Kidney (tissue), 13 donors: ENCODE measurements at regions not wholly inside any gene's neighbourhood (a gene's known extent, or its start where the extent isn't known, plus 50 kb on each side); places are given as distances from the start of the nearest gene placed in this dataset.

ENCODE experiments used
- DNase-seq, 5 donors: peaks; one replicate each; pipeline ENCODE4 v3.0.0-alpha.2; 2013 to 2020
- FAIRE-seq: peaks from 2 replicates; lab custom pipeline; 2012; peaks lifted over from hg19 to GRCh38; lab: Jason Lieb, UNC
- H3K27ac ChIP-seq, 2 donors: one replicate each; pipeline ENCODE4 v1.7.0; 2013; ENCODE audit warnings: low read depth in 2 of 2, low read length in 2 of 2, inconsistent platforms in 1 of 2
- H3K27me3 ChIP-seq: one replicate; pipeline ENCODE4 v1.7.1; 2013; ENCODE audit warnings: low read length, inconsistent platforms; ENCODE audit not compliant: control insufficient read depth, insufficient read depth
- H3K36me3 ChIP-seq, 3 donors: one replicate each; pipeline versions ENCODE4 v1.7.0 to v1.7.1; 2013; ENCODE audit warnings: low read length in 3 of 3, control low read depth in 1 of 3, inconsistent platforms in 1 of 3; ENCODE audit not compliant: insufficient read depth in 3 of 3, control insufficient read depth in 2 of 3
- H3K4me1 ChIP-seq, 3 donors: one replicate each; pipeline versions ENCODE4 v1.7.0 to v1.7.1; 2013; ENCODE audit warnings: low read length in 3 of 3, inconsistent platforms in 1 of 3, low read depth in 1 of 3; ENCODE audit not compliant: control insufficient read depth in 2 of 3, insufficient read depth in 2 of 3
- H3K4me3 ChIP-seq, 3 donors: one replicate each; pipeline versions ENCODE4 v1.7.0 to v1.8.1; 2013; ENCODE audit warnings: low read length in 3 of 3, control low read depth in 1 of 3, inconsistent platforms in 1 of 3
- H3K9ac ChIP-seq, 3 donors: one replicate each; pipeline versions ENCODE4 v1.7.0 to v1.7.1; 2013; ENCODE audit warnings: low read length in 3 of 3, control low read depth in 1 of 3, inconsistent platforms in 1 of 3
- H3K9me3 ChIP-seq, 3 donors: one replicate each; pipeline versions ENCODE4 v1.7.0 to v1.7.1; 2013; ENCODE audit warnings: low read length in 3 of 3, control low read depth in 1 of 3, inconsistent platforms in 1 of 3; ENCODE audit not compliant: control insufficient read depth in 2 of 3, insufficient read depth in 1 of 3
- intact Hi-C: fragments of 100-400 bp; cut with DNase I; formaldehyde crosslinking; loops from one replicate; pipeline ENCODE4 v1.11.1; 2022
- TF ChIP-seq, protein P1 (sequence below): IDR thresholded peaks from 3 replicates; pipeline ENCODE4 v1.5.1; 2012; ENCODE audit warnings: mild to moderate bottlenecking, moderate library complexity, borderline replicate concordance; ENCODE audit not compliant: insufficient read depth; ENCODE audit errors: extremely low read depth
- donor health status: control.
- donor health status: control.
- donor health status: control.
- donor health status: control.
- donor health status: control.
- donor health status: DM: yes; HTN: yes; CAD: no.
- donor health status: Normal renal cell carcinoma (clear cell type).

DNA sequence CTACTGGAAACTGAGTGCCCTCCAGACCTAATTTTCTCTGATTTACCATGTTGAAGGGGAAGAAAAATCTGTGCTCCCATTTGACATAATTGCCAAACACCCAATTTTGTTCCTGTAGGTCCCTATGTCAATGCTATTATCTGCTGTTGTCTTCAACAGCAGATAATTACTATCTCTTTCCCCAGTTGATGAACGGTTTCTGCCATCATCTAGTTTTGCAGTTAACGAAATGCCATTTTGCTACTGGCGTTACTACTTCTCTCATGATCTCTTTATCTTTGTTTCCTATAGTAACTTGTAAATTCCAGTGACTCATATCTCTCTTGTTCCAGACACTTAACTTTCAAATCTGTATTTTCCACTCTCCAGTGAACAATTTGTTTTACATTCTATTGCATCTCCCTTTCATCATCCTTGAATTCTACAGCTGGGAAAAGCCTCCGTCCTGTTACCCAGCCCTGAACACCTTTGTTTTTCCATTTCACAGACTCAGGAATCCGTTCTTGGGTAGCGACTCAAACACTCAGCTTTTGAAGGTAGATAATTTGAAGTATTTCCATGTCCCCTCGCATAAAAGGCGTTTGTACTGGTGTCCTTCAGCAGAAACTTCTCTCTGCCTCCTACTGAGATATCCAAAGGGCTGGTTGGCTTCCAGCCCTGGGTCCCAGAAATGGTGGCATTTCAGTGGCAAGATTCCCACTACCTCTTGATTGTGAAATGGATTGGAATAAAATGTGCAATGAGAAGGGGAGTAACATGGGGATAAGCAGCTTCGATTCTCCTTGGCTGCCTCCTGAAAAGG is 111.7 kb downstream of the FOXB1 start:
- Histone ChIP-seq H3K4me3 (no peak overlapping the region), H3K9me3 (no peaks in the 10 kb centered on the region), H3K9ac (no peak overlapping the region), H3K27me3 (no peaks in the 10 kb centered on the region), H3K36me3 (no peaks in the 10 kb centered on the region), H3K27ac (no peak overlapping the region), H3K4me1 (no peaks in the 10 kb centered on the region)
- TF ChIP-seq, protein P1, sequence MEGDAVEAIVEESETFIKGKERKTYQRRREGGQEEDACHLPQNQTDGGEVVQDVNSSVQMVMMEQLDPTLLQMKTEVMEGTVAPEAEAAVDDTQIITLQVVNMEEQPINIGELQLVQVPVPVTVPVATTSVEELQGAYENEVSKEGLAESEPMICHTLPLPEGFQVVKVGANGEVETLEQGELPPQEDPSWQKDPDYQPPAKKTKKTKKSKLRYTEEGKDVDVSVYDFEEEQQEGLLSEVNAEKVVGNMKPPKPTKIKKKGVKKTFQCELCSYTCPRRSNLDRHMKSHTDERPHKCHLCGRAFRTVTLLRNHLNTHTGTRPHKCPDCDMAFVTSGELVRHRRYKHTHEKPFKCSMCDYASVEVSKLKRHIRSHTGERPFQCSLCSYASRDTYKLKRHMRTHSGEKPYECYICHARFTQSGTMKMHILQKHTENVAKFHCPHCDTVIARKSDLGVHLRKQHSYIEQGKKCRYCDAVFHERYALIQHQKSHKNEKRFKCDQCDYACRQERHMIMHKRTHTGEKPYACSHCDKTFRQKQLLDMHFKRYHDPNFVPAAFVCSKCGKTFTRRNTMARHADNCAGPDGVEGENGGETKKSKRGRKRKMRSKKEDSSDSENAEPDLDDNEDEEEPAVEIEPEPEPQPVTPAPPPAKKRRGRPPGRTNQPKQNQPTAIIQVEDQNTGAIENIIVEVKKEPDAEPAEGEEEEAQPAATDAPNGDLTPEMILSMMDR, result no peak
- DNase-seq (no peak), FAIRE-seq (no peak)
- intact Hi-C loops, result no loop called here

DNA sequence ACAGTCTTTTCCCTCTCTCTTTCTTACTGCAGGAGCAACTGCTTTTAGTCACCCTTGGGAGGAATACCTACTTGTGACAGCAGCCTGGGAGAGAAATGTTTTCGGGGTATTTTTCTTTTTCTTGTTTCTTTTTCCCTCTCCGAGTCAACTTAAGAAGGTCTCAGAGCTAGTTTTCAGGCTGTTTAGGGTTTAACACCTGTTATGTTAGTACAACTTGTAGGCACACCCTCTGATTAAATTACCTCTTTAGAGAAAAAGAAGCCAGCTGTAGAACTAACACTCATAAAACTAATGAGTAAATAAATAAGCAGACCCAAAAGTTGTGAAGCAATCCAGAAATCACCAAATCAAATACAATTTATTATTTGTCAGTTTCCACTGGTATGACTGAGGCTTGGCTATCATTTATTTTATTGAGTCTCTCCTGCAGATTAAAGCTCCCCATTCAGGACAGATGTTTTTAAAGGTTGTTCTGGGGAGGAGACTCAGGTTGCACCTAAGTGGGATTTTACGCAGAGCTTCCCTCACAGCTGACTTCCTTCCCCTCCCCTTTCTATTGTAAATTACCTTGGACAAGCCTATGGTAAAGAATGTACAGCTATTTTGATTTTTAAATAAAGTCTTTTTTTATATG is 112.5 kb downstream of the FOXB1 start:
- H3K9me3 ChIP-seq, result no peaks in the 10 kb centered on the region
- no peak overlapping the region for H3K27ac ChIP-seq
- no peaks in the 10 kb centered on the region for H3K4me1 ChIP-seq
- no peak for FAIRE-seq
- TF ChIP-seq, protein P1, result no peak
- H3K4me3 ChIP-seq, result no peak overlapping the region
- no peak for DNase-seq
- intact Hi-C loops, result no loop called here
- no peaks in the 10 kb centered on the region for H3K36me3 ChIP-seq
- no peaks in the 10 kb centered on the region for H3K27me3 ChIP-seq
- H3K9ac ChIP-seq, result no peak overlapping the region

DNA sequence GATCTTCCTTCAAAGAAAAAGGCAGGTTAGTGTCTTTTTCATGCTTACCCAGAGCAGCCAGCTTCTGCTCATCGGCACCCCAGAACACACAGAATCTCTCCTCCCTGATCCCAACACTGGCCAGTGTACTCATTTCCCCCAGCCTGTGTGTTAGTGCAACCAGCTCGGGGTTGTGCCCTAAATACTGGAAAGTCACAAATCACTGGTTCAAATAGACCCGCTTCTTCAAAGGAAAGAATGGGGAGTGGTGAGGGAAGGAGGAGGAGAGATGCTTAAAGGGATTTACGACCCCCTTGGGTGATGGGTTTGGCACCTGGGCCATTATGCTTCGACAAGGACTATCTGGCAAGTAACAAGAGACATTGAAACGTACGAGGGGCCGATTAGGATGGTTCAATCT is 114.0 kb downstream of the FOXB1 start:
- intact Hi-C loops, result no loop called here
- no peak overlapping the region for H3K9ac ChIP-seq
- FAIRE-seq, result no peak

More for the DNA sequence above, 114.0 kb downstream of the FOXB1 start:
- H3K9me3 ChIP-seq, result no peaks in the 10 kb centered on the region
- DNase-seq, result peak in 1 of 5 donors; percentile 31
- no peaks in the 10 kb centered on the region for H3K36me3 ChIP-seq
- no peak overlapping the region for H3K4me3 ChIP-seq
- TF ChIP-seq, protein P1, result no peak
- H3K27ac ChIP-seq, result no peak overlapping the region
- H3K4me1 ChIP-seq, result no peaks in the 10 kb centered on the region
- no peaks in the 10 kb centered on the region for H3K27me3 ChIP-seq
